ENCODE measurements at regions not wholly inside any gene's neighbourhood (a gene's known extent, or its start where the extent isn't known, plus 50 kb on each side); places are given as distances from the start of the nearest gene placed in this dataset.

DNA sequence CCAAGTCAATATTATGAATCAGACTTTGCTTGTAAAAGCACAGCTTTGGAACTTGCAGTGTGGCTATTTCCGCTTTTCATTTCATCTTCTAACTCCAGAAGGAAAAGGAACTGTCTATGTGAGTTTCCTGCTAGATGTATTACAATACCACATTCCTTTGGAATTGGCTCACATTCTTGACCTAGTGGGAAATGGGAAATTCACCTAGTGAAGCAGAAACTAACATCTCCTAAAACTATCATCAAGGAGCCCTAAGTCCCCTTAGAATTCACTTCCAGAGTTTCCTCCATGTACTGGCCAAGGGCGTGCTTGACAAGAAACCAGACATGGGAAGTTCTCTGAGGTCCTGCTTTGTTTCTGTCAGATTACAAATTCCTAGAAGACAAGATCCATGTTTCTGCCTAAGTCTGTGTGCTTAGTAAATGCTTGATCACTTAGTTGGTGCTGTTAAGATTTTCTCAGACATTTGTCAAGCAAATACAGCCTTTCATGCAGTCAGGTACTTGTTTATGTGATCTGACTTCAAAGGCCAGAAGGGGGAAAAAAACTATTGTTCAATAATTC lies 275.7 kb upstream of the FN1 start:
- ChIA-PET CTCF (interaction anchor here (0.7 kb wide), 1 partner anchor 117 kb away, joined by 3 read pairs; no protein-coding TSS in a partner anchor), POLR2A (ENCODE audit: unreplicated experiment) (interaction anchor here (0.7 kb wide), 1 partner anchor 15 kb away, joined by 4 read pairs; no protein-coding TSS in a partner anchor)
- peak; percentile 95 for DNase-seq
- BruUV-seq (replicated peaks) = no TSS peak
- intact Hi-C loops (cut with micrococcal nuclease) = loop anchor here (1.0 to 5.0 kb wide), 2 partner anchors 83 to 174 kb away; no protein-coding TSS in a partner anchor
- Histone ChIP-seq H3K9ac (ENCODE audit: low read length) (peak overlapping the region; percentile 20), H4K20me1 (ENCODE audit: low read length) (no peaks in the 10 kb centered on the region), H3K4me3 (ENCODE audit: low read length) (peak overlapping the region; percentile 1; the same call in 1 of the 2 replicates), H3K4me1 (ENCODE audit: insufficient read depth, low read length) (peaks cover 48% of the 10 kb centered on the region), H3K79me2 (ENCODE audit: low read length) (no peaks in the 10 kb centered on the region), H3K4me2 (ENCODE audit: low read length) (peak overlapping the region; percentile 56), H3K27ac (ENCODE audit: low read length) (peak overlapping the region; percentile 68), H2AFZ (ENCODE audit: low read length) (0 out of 2 replicates have a peak overlapping the region, but pooled peaks have one; percentile 1), H3K9me2 (replicated peaks; ENCODE audit: low read length) (no peaks in the 10 kb centered on the region), H3K27me3 (ENCODE audit: low read length) (no peaks in the 10 kb centered on the region), H3K36me3 (ENCODE audit: low read depth, low read length) (no peaks in the 10 kb centered on the region), H3K9me3 (ENCODE audit: low read length) (no peaks in the 10 kb centered on the region), H3F3A (ENCODE audit: low read length, unreplicated experiment) (peaks cover 12% of the 10 kb centered on the region)
- TF ChIP-seq, protein P1, sequence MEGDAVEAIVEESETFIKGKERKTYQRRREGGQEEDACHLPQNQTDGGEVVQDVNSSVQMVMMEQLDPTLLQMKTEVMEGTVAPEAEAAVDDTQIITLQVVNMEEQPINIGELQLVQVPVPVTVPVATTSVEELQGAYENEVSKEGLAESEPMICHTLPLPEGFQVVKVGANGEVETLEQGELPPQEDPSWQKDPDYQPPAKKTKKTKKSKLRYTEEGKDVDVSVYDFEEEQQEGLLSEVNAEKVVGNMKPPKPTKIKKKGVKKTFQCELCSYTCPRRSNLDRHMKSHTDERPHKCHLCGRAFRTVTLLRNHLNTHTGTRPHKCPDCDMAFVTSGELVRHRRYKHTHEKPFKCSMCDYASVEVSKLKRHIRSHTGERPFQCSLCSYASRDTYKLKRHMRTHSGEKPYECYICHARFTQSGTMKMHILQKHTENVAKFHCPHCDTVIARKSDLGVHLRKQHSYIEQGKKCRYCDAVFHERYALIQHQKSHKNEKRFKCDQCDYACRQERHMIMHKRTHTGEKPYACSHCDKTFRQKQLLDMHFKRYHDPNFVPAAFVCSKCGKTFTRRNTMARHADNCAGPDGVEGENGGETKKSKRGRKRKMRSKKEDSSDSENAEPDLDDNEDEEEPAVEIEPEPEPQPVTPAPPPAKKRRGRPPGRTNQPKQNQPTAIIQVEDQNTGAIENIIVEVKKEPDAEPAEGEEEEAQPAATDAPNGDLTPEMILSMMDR (conservative IDR thresholded peaks at IDR 0.05; ENCODE audit: low read depth, low read length) = no peak
- TF ChIP-seq EZH2phosphoT487 (IDR thresholded peaks at IDR 0.05; ENCODE audit: borderline replicate concordance, low read length) (no peak), EZH2 (IDR thresholded peaks at IDR 0.05; ENCODE audit: low read length, unreplicated experiment) (no peak)
- ATAC-seq = peak; percentile 92

DNA sequence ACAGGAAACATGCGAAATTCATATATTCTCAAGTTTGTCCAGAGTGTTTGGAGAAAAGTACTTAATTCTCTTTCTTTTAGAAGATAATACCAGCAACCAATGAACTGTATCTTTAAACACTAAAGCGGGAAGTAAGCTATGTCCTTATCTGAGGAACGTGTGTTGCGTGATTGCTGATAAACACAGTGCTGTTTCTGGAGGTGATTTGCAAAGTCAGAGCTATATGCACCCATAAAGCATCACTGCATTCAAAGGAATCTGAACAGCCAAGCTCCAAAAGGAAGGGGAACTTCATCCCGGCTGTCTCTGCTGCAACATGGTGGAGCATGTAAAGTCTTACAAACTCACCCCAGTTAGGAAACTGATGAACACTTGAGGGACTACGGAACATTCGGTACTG lies 271.7 kb upstream of the FN1 start:
- ATAC-seq (no peak), DNase-seq (no peak)
- H3K4me1 ChIP-seq (ENCODE audit: insufficient read depth, low read length) = peaks cover 59% of the 10 kb centered on the region
- ChIA-PET CTCF (interaction anchor here (0.5 kb wide), 1 partner anchor 253 kb away, joined by 3 read pairs; no protein-coding TSS in a partner anchor), POLR2A (ENCODE audit: unreplicated experiment) (no interaction called here)
- H4K20me1 ChIP-seq (ENCODE audit: low read length) = no peaks in the 10 kb centered on the region
- TF ChIP-seq EZH2 (IDR thresholded peaks at IDR 0.05; ENCODE audit: low read length, unreplicated experiment) (no peak), EZH2phosphoT487 (IDR thresholded peaks at IDR 0.05; ENCODE audit: borderline replicate concordance, low read length) (no peak)
- TF ChIP-seq, protein P1 (conservative IDR thresholded peaks at IDR 0.05; ENCODE audit: low read depth, low read length) = no peak
- no peaks in the 10 kb centered on the region for H3K27me3 ChIP-seq (ENCODE audit: low read length)
- no peak overlapping the region for H3K9ac ChIP-seq (ENCODE audit: low read length)
- H2AFZ ChIP-seq (ENCODE audit: low read length) = no peak overlapping the region
- no peak overlapping the region for H3K4me2 ChIP-seq (ENCODE audit: low read length)
- peaks cover 20% of the 10 kb centered on the region for H3F3A ChIP-seq (ENCODE audit: low read length, unreplicated experiment)
- no peaks in the 10 kb centered on the region for H3K9me3 ChIP-seq (ENCODE audit: low read length)
- H3K27ac ChIP-seq (ENCODE audit: low read length) = no peak overlapping the region
- 0 out of 2 replicates have a peak, but pooled peaks cover 5% of the 10 kb centered on the region for H3K9me2 ChIP-seq (replicated peaks; ENCODE audit: low read length)
- intact Hi-C loops (cut with micrococcal nuclease) = loop anchor here (2.0 kb wide), 2 partner anchors 43 to 87 kb away; no protein-coding TSS in a partner anchor
- H3K36me3 ChIP-seq (ENCODE audit: low read depth, low read length) = no peaks in the 10 kb centered on the region
- no TSS peak for BruUV-seq (replicated peaks)
- H3K79me2 ChIP-seq (ENCODE audit: low read length) = no peaks in the 10 kb centered on the region
- H3K4me3 ChIP-seq (ENCODE audit: low read length) = no peak overlapping the region
